GM19455 (cell line): ENCODE measurements at regions not wholly inside any gene's neighbourhood (a gene's known extent, or its start where the extent isn't known, plus 50 kb on each side); places are given as distances from the start of the nearest gene placed in this dataset.

Source experiments
- ATAC-seq: cut with Tn5 transposase; IDR thresholded peaks from one replicate; pipeline ENCODE4 v1.9.1; 2021; ENCODE audit not compliant: unreplicated experiment

GRCh38 chr3:106208251-106208650, 339.4 kb upstream of the CBLB start:
- ATAC-seq, result no peak

- ATAC-seq, result no peak
These were observed 340.2 kb upstream of the CBLB start for GRCh38 chr3:106208967-106209366.

GRCh38 chr3:106209482-106209881, 340.7 kb upstream of the CBLB start:
- no peak for ATAC-seq

DNA sequence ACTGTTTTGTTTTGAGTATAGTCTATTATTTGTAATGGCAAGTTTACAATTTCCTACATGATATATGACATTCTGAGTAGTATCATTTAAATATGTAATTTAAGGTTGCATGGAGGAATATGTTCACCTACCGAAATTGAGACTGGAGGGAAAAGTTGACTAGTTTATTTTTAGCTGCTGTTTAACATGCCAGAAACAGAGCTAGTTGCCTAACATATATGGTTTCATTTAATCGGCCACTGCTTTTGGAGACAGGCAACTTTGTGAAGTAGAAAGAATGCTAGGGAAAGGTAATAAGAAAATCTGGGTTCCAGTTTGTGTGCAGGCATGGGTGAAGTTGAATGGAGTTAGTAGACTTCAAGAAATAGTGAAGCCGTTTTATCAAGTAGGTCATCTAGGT, 342.1 kb upstream of the CBLB start:
- ATAC-seq, result no peak

- no peak for ATAC-seq
These were observed 343.9 kb upstream of the CBLB start for GRCh38 chr3:106212665-106213222.

DNA sequence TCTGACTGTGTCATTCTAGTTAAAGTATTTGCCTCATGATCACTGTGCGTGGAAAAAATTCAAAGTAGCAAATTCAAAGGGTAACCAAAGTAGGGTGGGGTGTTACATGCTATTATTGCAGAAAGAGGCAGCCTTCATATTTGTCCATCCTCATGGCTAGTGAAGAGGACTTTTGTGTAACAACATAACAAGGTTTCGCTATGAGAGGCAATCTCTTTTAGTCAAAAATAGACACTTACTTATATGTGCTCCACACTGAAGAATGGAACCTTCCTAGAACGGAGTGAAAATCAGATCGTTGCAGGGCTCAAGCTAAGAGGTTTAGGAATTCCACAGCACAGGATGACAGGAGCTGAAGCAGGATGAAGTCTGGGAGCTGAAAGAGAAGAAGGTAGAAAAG, 345.1 kb upstream of the CBLB start:
- ATAC-seq, result no peak

- no peak for ATAC-seq
These were observed 345.8 kb upstream of the CBLB start for GRCh38 chr3:106214641-106215040.

GRCh38 chr3:106215047-106215446, 346.2 kb upstream of the CBLB start:
- ATAC-seq, result no peak

DNA sequence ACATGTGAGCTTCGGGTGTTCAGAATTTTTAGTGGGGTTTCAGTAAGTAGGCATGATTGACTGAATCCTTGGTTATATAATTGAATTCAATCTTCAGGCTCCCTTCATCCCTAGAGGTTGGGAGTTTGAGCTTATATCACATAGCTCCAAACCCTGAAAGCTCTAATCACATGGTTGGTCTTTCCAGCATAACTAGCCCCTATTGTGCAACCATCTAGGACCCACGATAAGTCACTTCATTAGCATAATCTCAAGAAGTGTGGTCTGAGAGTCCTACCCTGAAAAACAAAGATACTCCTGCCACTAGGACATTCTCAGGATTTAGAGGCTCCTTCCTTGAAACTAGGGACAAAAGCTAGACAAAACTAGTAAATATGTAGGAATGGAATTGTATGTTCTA, 348.9 kb upstream of the CBLB start:
- no peak for ATAC-seq

DNA sequence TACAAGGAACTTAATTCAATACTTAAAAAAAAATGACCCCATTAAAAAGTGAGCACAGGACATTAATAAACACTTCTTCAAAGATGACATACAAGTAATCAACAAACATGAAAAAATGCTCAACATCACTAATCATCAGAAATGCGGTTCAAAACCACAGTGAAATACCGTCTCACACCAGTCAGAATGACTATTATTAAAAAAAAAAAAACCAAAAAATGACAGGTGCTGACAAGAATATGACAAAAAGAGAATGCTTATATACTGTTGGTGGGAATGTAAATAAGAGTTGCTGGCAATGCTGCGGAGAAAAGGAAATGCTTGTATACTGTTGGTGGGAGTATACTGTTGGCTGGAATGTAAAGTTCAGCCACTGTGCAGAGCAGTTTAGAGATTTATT, 358.3 kb upstream of the CBLB start:
- ATAC-seq, result no peak

DNA sequence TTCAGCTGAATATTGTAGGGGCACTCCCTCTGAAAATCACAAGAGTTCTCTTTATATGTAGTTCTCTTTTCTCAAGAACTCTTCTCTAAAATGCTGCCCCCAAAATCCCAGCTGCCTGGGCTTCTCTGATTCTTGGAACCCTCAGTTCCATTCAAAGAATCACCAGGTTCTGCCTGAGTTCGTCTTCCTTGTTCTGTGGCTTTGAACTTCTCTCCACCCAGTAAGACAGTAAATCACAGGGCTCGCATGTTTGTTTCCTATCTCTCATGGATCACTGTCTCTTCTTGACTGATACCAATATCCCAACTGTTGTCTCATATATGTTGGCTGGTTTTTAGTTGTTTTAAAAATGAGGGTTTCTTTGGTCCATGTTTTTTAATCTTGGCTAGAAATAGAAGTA, 359.5 kb upstream of the CBLB start:
- ATAC-seq, result no peak

- ATAC-seq, result no peak
These were observed 360.9 kb upstream of the CBLB start for GRCh38 chr3:106229495-106230278.

GRCh38 chr3:106231086-106231485, 362.3 kb upstream of the CBLB start:
- no peak for ATAC-seq

- ATAC-seq, result no peak
These were observed 364.1 kb upstream of the CBLB start for GRCh38 chr3:106232956-106233355.

- ATAC-seq, result no peak
These were observed 370.4 kb upstream of the CBLB start for GRCh38 chr3:106239195-106239697.

DNA sequence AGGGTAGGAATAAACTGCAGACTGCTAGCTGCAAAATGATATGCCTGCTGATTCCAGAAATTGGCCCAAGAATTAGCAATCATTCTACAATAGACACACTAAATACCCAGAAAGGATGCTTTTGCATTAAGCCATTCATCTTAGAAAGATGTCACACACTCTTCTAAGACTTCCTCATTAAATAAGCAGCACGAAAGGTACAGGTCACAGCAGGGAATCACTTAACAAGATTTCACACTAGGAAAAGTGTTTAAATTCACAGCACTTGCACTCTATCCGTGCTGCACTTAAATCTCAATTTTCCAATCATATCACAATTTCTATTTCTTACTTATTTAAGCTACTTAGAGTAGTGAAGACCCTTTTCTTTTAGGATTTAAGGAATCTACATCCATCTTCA, 372.8 kb upstream of the CBLB start:
- ATAC-seq, result no peak

- no peak for ATAC-seq
These were observed 374.0 kb upstream of the CBLB start for GRCh38 chr3:106242781-106243180.

GRCh38 chr3:106245400-106245799, 376.6 kb upstream of the CBLB start:
- ATAC-seq, result no peak

- no peak for ATAC-seq
These were observed 379.3 kb upstream of the CBLB start for GRCh38 chr3:106247902-106248684.

DNA sequence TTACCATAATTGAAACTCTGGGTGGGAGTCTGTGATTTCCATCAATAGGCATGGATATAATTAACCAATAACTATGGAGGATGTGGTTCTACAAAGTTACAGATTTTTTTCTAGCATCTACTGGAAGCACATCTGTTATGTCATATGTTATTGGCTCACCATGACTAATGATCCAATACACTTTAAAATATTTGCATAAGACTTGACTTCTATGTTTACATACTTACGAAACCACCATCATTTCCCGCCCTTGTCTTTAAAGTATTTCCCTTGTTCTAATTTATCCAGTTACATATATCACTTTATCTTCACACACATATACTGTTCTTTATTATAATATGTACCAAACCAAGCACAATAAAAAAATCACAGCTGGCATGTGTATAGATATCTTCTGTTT, 380.3 kb upstream of the CBLB start:
- no peak for ATAC-seq

DNA sequence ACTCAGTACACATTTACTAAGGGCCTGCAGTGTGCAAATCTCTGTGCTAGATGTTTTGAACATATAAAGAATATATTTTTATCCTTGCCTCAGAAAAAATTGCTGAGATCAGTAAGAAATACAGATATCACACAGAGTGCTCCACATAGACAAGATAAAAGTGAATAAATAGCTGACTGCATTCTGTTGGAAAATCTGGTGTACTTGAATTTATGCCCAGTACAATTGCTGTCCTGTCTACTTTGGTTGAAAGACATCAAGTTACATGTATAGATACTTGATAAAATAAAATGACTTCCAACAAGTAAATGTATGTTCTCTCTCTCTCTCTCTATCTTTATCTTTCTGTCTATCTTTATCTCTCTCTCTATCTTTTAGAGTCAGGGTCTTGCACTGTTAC, 381.2 kb upstream of the CBLB start:
- no peak for ATAC-seq
